Stimulated activated naive CD4-positive, alpha-beta T cell treated with Interleukin-2 at 50 U/mL for 16 hours (primary cell): ENCODE measurements at regions not wholly inside any gene's neighbourhood (a gene's known extent, or its start where the extent isn't known, plus 50 kb on each side); places are given as distances from the start of the nearest gene placed in this dataset.

Experiments used
- DNase-seq: peaks from one replicate; lab custom pipeline; 2025; lab: John Stamatoyannopoulos, UW

- no peak for DNase-seq
These were observed 79.4 kb upstream of the RUNX1 start for GRCh38 chr21:35128536-35128935.

- no peak for DNase-seq
These were observed 78.7 kb upstream of the RUNX1 start for GRCh38 chr21:35127851-35128250.

GRCh38 chr21:35127026-35127425 is 77.9 kb upstream of the RUNX1 start:
- no peak for DNase-seq

- DNase-seq, result no peak
These were observed 71.6 kb upstream of the RUNX1 start for GRCh38 chr21:35120631-35121180.

GRCh38 chr21:35119501-35120047 is 70.5 kb upstream of the RUNX1 start:
- no peak for DNase-seq

GRCh38 chr21:35116777-35117176 is 67.7 kb upstream of the RUNX1 start:
- no peak for DNase-seq

GRCh38 chr21:35113064-35113463 is 64.0 kb upstream of the RUNX1 start:
- no peak for DNase-seq

- DNase-seq, result no peak
These were observed 62.3 kb upstream of the RUNX1 start for GRCh38 chr21:35111321-35111930.

GRCh38 chr21:35108887-35109286 is 59.8 kb upstream of the RUNX1 start:
- DNase-seq, result no peak

- no peak for DNase-seq
These were observed 58.4 kb upstream of the RUNX1 start for GRCh38 chr21:35107520-35107919.

GRCh38 chr21:35106246-35106835 is 57.2 kb upstream of the RUNX1 start:
- no peak for DNase-seq

- DNase-seq, result no peak
These were observed 53.6 kb upstream of the RUNX1 start for GRCh38 chr21:35102488-35103371.

- DNase-seq, result no peak
These were observed 51.3 kb upstream of the RUNX1 start for GRCh38 chr21:35100349-35100811.

- no peak for DNase-seq
These were observed 50.2 kb upstream of the RUNX1 start for GRCh38 chr21:35099310-35099709.
